Chondrocyte (in vitro differentiated cells): ENCODE measurements at regions not wholly inside any gene's neighbourhood (a gene's known extent, or its start where the extent isn't known, plus 50 kb on each side); places are given as distances from the start of the nearest gene placed in this dataset.

Source experiments
- DNase-seq: peaks from one replicate; pipeline ENCODE4 v3.0.0; 2021; ENCODE audit warnings: mixed read lengths, low spot score
- H3K27ac Mint-ChIP-seq: one replicate; pipeline ENCODE4 v1.8.0; 2021; ENCODE audit warnings: mild to moderate bottlenecking, moderate library complexity, mixed read lengths; ENCODE audit not compliant: unreplicated experiment
- H3K27me3 Mint-ChIP-seq: 2 replicates; pipeline ENCODE4 v1.8.0; 2021; ENCODE audit warnings: low read depth, mixed read lengths
- H3K36me3 Mint-ChIP-seq: 2 replicates; pipeline ENCODE4 v1.8.0; 2021; ENCODE audit warnings: low read depth, mixed read lengths
- H3K4me1 Mint-ChIP-seq: 2 replicates; pipeline ENCODE4 v1.8.0; 2021; ENCODE audit warnings: low read depth, mild to moderate bottlenecking, mixed read lengths
- H3K4me3 Mint-ChIP-seq: one replicate; pipeline ENCODE4 v1.8.0; 2021; ENCODE audit warnings: mild to moderate bottlenecking, moderate library complexity, mixed read lengths; ENCODE audit not compliant: unreplicated experiment
- H3K9me3 Mint-ChIP-seq: 2 replicates; pipeline ENCODE4 v1.8.0; 2021; ENCODE audit warnings: low read depth, mixed read lengths
- CTCF ChIP-seq: fragments of 200-600 bp; sonication (generic); IDR thresholded peaks from 2 replicates; pipeline ENCODE4 v1.5.0; 2021; ENCODE audit warnings: antibody characterized with exemption, mild to moderate bottlenecking, moderate library complexity

- no peak for DNase-seq
- no peaks in the 10 kb centered on the region for H3K36me3 Mint-ChIP-seq
- no peak for TF ChIP-seq CTCF
- H3K27me3 Mint-ChIP-seq, result peaks cover 30% of the 10 kb centered on the region
- H3K4me3 Mint-ChIP-seq, result no peak overlapping the region
- H3K4me1 Mint-ChIP-seq, result no peaks in the 10 kb centered on the region
- no peak overlapping the region for H3K27ac Mint-ChIP-seq
- no peaks in the 10 kb centered on the region for H3K9me3 Mint-ChIP-seq
Measured at GRCh38 chr22:22400964-22401363, 107.6 kb downstream of the ZNF280B start.

DNA sequence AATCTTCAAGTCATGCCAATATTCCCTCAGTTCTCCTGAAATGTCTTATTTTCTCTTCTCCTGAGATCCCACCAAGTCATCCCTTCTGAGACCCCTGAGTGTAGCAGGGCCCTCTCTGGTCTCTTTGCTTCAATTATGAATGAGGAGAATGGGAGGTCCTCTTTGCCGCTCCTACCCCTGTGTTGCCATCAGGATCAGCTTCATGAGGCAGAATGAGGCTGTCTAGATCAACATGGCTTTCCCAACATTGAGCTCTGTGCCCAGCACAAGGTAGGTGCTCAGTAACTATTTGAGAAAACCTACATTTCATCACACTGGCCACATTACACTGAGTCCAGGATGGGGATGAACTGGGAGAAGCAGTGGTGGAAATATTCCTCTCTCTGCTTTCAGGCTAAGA is 107.2 kb downstream of the ZNF280B start:
- Mint-ChIP-seq H3K4me1 (no peaks in the 10 kb centered on the region), H3K27ac (no peak overlapping the region), H3K36me3 (no peaks in the 10 kb centered on the region), H3K9me3 (no peaks in the 10 kb centered on the region), H3K27me3 (peaks cover 33% of the 10 kb centered on the region), H3K4me3 (no peak overlapping the region)
- DNase-seq, result no peak
- TF ChIP-seq CTCF, result no peak

GRCh38 chr22:22403306-22403705 is 105.2 kb downstream of the ZNF280B start:
- Mint-ChIP-seq H3K36me3 (no peaks in the 10 kb centered on the region), H3K4me1 (no peaks in the 10 kb centered on the region), H3K27me3 (peaks cover 41% of the 10 kb centered on the region), H3K9me3 (no peaks in the 10 kb centered on the region), H3K4me3 (no peak overlapping the region), H3K27ac (no peak overlapping the region)
- no peak for DNase-seq
- no peak for TF ChIP-seq CTCF

DNA sequence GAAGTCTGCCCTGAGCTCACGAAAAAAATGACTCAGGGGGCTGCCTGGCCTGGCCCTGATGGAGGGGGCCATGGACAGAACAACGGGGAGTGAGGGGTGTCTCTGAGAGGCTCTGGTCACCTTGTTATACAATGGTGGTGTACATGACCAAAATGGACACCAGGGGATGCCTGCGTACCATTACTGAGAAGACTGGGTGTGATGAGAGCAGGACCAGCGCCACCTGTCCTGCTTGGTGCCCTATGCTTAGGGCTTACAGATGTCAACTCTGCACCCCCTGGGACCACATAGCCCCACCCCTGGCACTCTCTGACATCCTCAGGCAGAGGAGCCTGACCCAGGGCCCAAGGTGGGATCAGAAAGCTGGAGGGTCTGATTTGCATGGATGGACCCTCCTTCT is 104.8 kb downstream of the ZNF280B start:
- no peaks in the 10 kb centered on the region for H3K9me3 Mint-ChIP-seq
- H3K27me3 Mint-ChIP-seq, result peaks cover 46% of the 10 kb centered on the region
- H3K4me1 Mint-ChIP-seq, result no peaks in the 10 kb centered on the region
- DNase-seq, result no peak
- H3K36me3 Mint-ChIP-seq, result no peaks in the 10 kb centered on the region
- no peak overlapping the region for H3K4me3 Mint-ChIP-seq
- no peak for TF ChIP-seq CTCF
- no peak overlapping the region for H3K27ac Mint-ChIP-seq

- H3K27me3 Mint-ChIP-seq, result peaks cover 49% of the 10 kb centered on the region
- no peak overlapping the region for H3K4me3 Mint-ChIP-seq
- H3K4me1 Mint-ChIP-seq, result no peaks in the 10 kb centered on the region
Measured at GRCh38 chr22:22404598-22405284, 103.8 kb downstream of the ZNF280B start.

More at GRCh38 chr22:22404598-22405284, 103.8 kb downstream of the ZNF280B start:
- DNase-seq, result no peak
- Mint-ChIP-seq H3K27ac (no peak overlapping the region), H3K36me3 (no peaks in the 10 kb centered on the region), H3K9me3 (no peaks in the 10 kb centered on the region)
- no peak for TF ChIP-seq CTCF
